Lung (tissue), 11 donors: ENCODE measurements at regions not wholly inside any gene's neighbourhood (a gene's known extent, or its start where the extent isn't known, plus 50 kb on each side); places are given as distances from the start of the nearest gene placed in this dataset.

Experiments
- ATAC-seq: fragments of 200-7000 bp; cut with Tn5 transposase; one replicate; pipeline ENCODE4 v1.9.1; 2020; ENCODE audit warnings: moderate number of reproducible peaks; ENCODE audit not compliant: insufficient read depth, low FRiP score
- DNase-seq, 3 donors: peaks; one replicate each; pipeline ENCODE4 v3.0.0-alpha.2; 2013 to 2017
- H3K27ac ChIP-seq, 2 donors: one replicate each; pipeline ENCODE4 v1.5.1; 2013; ENCODE audit warnings: mild to moderate bottlenecking in 2 of 2, moderate library complexity in 2 of 2, control low read depth in 1 of 2, inconsistent platforms in 1 of 2, low read depth in 1 of 2, low read length in 1 of 2
- H3K27me3 ChIP-seq, 3 donors: one replicate each; pipeline ENCODE4 v1.5.1; 2013; ENCODE audit warnings: low read length in 2 of 3; ENCODE audit not compliant: control insufficient read depth in 3 of 3, insufficient read depth in 3 of 3
- H3K36me3 ChIP-seq, 4 donors: one replicate each; pipeline ENCODE4 v1.5.1; 2013; ENCODE audit warnings: low read length in 4 of 4, mild to moderate bottlenecking in 1 of 4, moderate library complexity in 1 of 4; ENCODE audit not compliant: control insufficient read depth in 4 of 4, insufficient read depth in 4 of 4
- H3K4me1 ChIP-seq, 5 donors: one replicate each; pipeline ENCODE4 v1.5.1; 2013; ENCODE audit warnings: low read length in 5 of 5, mild to moderate bottlenecking in 2 of 5, moderate library complexity in 1 of 5; ENCODE audit not compliant: control insufficient read depth in 5 of 5, insufficient read depth in 5 of 5
- H3K4me3 ChIP-seq: one replicate; pipeline ENCODE4 v1.5.1; 2013; ENCODE audit warnings: mild to moderate bottlenecking, control low read depth, moderate library complexity
- H3K9ac ChIP-seq, 2 donors: one replicate each; pipeline ENCODE4 v1.5.1; 2013; ENCODE audit warnings: low read length in 2 of 2, control low read depth in 1 of 2; ENCODE audit not compliant: insufficient read depth in 1 of 2
- H3K9me3 ChIP-seq, 4 donors: one replicate each; pipeline ENCODE4 v1.5.1; 2013; ENCODE audit warnings: low read length in 3 of 4, mild to moderate bottlenecking in 1 of 4, moderate library complexity in 1 of 4; ENCODE audit not compliant: control insufficient read depth in 4 of 4, insufficient read depth in 3 of 4
- CTCF ChIP-seq: IDR thresholded peaks from 2 replicates; pipeline ENCODE4 v1.5.1; 2012; ENCODE audit warnings: mild to moderate bottlenecking; ENCODE audit errors: control extremely low read depth, extremely low read depth
- WGBS, 2 donors: extraction: QIAGEN DNeasy Blood & Tissue Kit; methylation state at CpG; one replicate each; pipeline ENCODE4 v1.1.7; 2013; 5-methylcytosine and 5-hydroxymethylcytosine counted together
- donor health status: control.
- donor health status: control.
- donor health status: Bipolar disorder and iron deficiency.
- donor health status: healthy.
- donor health status: DM: yes; HTN: yes; CAD: no.

GRCh38 chr15:81071705-81072104, 62.4 kb upstream of the CFAP161 start:
- Histone ChIP-seq H3K27me3 (no peaks in the 10 kb centered on the region), H3K9ac (no peak overlapping the region), H3K27ac (no peak overlapping the region), H3K4me1 (peaks cover 0 to 10% (median 4%) of the 10 kb centered on the region in 5 donors), H3K9me3 (no peaks in the 10 kb centered on the region), H3K36me3 (no peaks in the 10 kb centered on the region), H3K4me3 (no peak overlapping the region)
- 81 to 85% methylated on average over 2 of the region's 2 CpGs for WGBS, 2 donors
- TF ChIP-seq CTCF: no peak
- ATAC-seq (no peak), DNase-seq (no peak)

GRCh38 chr15:81072551-81072950, 61.5 kb upstream of the CFAP161 start:
- DNase-seq (no peak), ATAC-seq (no peak)
- H3K27me3 ChIP-seq: no peaks in the 10 kb centered on the region
- H3K9me3 ChIP-seq: no peaks in the 10 kb centered on the region
- no peak overlapping the region for H3K9ac ChIP-seq
- H3K4me3 ChIP-seq: no peak overlapping the region
- TF ChIP-seq CTCF: no peak
- H3K27ac ChIP-seq: no peak overlapping the region
- 88 to 90% methylated on average over 5 of the region's 5 CpGs for WGBS, 2 donors
- H3K36me3 ChIP-seq: no peaks in the 10 kb centered on the region
- H3K4me1 ChIP-seq: peaks cover 0 to 10% (median 4%) of the 10 kb centered on the region in 5 donors

GRCh38 chr15:81073801-81074200, 60.3 kb upstream of the CFAP161 start:
- WGBS, 2 donors: 54 to 77% methylated on average over 1 of the region's 1 CpG
- Histone ChIP-seq H3K9ac (no peak overlapping the region), H3K36me3 (no peaks in the 10 kb centered on the region), H3K27ac (no peak overlapping the region), H3K27me3 (no peaks in the 10 kb centered on the region), H3K4me3 (no peak overlapping the region), H3K4me1 (peaks cover 0 to 10% (median 4%) of the 10 kb centered on the region in 5 donors), H3K9me3 (no peaks in the 10 kb centered on the region)
- no peak for DNase-seq
- TF ChIP-seq CTCF: no peak
- no peak for ATAC-seq

- DNase-seq (no peak), ATAC-seq (no peak)
- Histone ChIP-seq H3K9ac (no peak overlapping the region), H3K4me3 (no peak overlapping the region), H3K27me3 (no peaks in the 10 kb centered on the region), H3K36me3 (no peaks in the 10 kb centered on the region), H3K4me1 (peaks cover 0 to 10% (median 4%) of the 10 kb centered on the region in 5 donors), H3K27ac (no peak overlapping the region), H3K9me3 (no peaks in the 10 kb centered on the region)
- WGBS, 2 donors: 73 to 86% methylated on average over 2 of the region's 2 CpGs
- no peak for TF ChIP-seq CTCF
These were observed 59.3 kb upstream of the CFAP161 start for GRCh38 chr15:81074773-81075172.
